Vagina (tissue), 2 donors: ENCODE measurements at regions not wholly inside any gene's neighbourhood (a gene's known extent, or its start where the extent isn't known, plus 50 kb on each side); places are given as distances from the start of the nearest gene placed in this dataset.
A peak's percentile ranks its signal among the peaks of the same experiment; 100 is the strongest.

Experiments used
- DNase-seq, 2 donors: peaks; one replicate each; pipeline ENCODE4 v3.0.0-alpha.2; 2017; ENCODE audit errors: extremely low spot score in 2 of 2
- H3K27ac ChIP-seq: fragments of 200-600 bp; sonication (generic); one replicate; pipeline ENCODE4 v1.5.1; 2019
- H3K27me3 ChIP-seq: fragments of 200-600 bp; sonication (generic); one replicate; pipeline ENCODE4 v1.5.1; 2019
- H3K36me3 ChIP-seq, 2 donors: fragments of 200-600 bp; sonication (generic); one replicate each; pipeline ENCODE4 v1.5.1; 2017 to 2019
- H3K4me1 ChIP-seq: fragments of 200-600 bp; sonication (generic); one replicate; pipeline ENCODE4 v1.5.1; 2019
- H3K4me3 ChIP-seq, 2 donors: fragments of 200-600 bp; sonication (generic); 1 replicate in 1 of 2; 2 replicates in 1 of 2; pipeline ENCODE4 v1.5.1; 2016 to 2019
- H3K9me3 ChIP-seq: fragments of 200-600 bp; sonication (generic); one replicate; pipeline ENCODE4 v1.5.1; 2019
- POLR2A ChIP-seq, 2 donors: fragments of 450-650 bp; IDR thresholded peaks; one replicate each; pipeline ENCODE4 v1.6.1; 2017; ENCODE audit warnings: antibody characterized with exemption in 2 of 2, mild to moderate bottlenecking in 2 of 2, moderate library complexity in 2 of 2
- POLR2AphosphoS5 ChIP-seq, 2 donors: sonication (generic); formaldehyde crosslinking; IDR thresholded peaks; one replicate each; pipeline ENCODE4 v1.9.0; 2017; ENCODE audit warnings: antibody characterized with exemption in 2 of 2, mild to moderate bottlenecking in 2 of 2, low read depth in 1 of 2; ENCODE audit not compliant: insufficient read depth in 1 of 2
- intact Hi-C: fragments of 100-400 bp; cut with DNase I; formaldehyde crosslinking; loops from one replicate; pipeline ENCODE4 v1.15.1; 2023
- TF ChIP-seq, protein P1 (sequence below), 3 experiments: fragments of 450-650 bp in 2 of 3; fragments of 200-600 bp in 1 of 3; sonication (generic) in 1 of 3; IDR thresholded peaks; one replicate each; pipeline ENCODE4 v1.5.1; 2017 to 2019; ENCODE audit warnings: antibody characterized with exemption in 3 of 3, mild to moderate bottlenecking in 2 of 3, moderate library complexity in 2 of 3

DNA sequence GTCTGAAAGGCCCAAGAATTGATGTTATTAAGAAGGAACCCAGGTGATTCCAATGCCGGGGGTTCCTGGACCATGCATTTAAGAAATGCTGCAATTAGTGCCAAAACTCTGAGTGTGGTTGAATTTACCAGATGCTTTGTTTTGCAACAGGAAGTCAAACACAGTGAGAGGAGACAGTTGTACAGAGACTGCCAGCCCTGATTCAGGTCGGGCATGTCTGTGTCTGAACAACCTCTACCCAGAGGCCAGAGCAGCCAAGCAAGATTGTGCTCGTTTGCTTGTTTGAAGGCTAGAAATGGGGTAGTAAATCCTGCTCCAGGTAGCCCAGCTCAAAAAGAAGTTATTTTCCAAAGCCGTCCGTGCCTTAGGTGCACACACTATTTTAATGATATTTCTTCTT is 412.4 kb upstream of the ERCC4 start:
- intact Hi-C loops, result no loop called here
- Histone ChIP-seq H3K9me3 (no peaks in the 10 kb centered on the region), H3K27me3 (no peaks in the 10 kb centered on the region), H3K36me3 (no peaks in the 10 kb centered on the region), H3K4me1 (no peaks in the 10 kb centered on the region), H3K4me3 (no peak overlapping the region), H3K27ac (no peak overlapping the region)
- TF ChIP-seq POLR2A (IDR thresholded peaks at IDR 0.05), result no peak
- TF ChIP-seq, protein P1, sequence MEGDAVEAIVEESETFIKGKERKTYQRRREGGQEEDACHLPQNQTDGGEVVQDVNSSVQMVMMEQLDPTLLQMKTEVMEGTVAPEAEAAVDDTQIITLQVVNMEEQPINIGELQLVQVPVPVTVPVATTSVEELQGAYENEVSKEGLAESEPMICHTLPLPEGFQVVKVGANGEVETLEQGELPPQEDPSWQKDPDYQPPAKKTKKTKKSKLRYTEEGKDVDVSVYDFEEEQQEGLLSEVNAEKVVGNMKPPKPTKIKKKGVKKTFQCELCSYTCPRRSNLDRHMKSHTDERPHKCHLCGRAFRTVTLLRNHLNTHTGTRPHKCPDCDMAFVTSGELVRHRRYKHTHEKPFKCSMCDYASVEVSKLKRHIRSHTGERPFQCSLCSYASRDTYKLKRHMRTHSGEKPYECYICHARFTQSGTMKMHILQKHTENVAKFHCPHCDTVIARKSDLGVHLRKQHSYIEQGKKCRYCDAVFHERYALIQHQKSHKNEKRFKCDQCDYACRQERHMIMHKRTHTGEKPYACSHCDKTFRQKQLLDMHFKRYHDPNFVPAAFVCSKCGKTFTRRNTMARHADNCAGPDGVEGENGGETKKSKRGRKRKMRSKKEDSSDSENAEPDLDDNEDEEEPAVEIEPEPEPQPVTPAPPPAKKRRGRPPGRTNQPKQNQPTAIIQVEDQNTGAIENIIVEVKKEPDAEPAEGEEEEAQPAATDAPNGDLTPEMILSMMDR (IDR thresholded peaks at IDR 0.05), result no peak
- TF ChIP-seq POLR2AphosphoS5 (IDR thresholded peaks at IDR 0.05; ENCODE audit: insufficient read depth in 1 of 2, low read depth in 1 of 2), result peak in 1 of 2 donors; percentile 11
- no peak for DNase-seq

DNA sequence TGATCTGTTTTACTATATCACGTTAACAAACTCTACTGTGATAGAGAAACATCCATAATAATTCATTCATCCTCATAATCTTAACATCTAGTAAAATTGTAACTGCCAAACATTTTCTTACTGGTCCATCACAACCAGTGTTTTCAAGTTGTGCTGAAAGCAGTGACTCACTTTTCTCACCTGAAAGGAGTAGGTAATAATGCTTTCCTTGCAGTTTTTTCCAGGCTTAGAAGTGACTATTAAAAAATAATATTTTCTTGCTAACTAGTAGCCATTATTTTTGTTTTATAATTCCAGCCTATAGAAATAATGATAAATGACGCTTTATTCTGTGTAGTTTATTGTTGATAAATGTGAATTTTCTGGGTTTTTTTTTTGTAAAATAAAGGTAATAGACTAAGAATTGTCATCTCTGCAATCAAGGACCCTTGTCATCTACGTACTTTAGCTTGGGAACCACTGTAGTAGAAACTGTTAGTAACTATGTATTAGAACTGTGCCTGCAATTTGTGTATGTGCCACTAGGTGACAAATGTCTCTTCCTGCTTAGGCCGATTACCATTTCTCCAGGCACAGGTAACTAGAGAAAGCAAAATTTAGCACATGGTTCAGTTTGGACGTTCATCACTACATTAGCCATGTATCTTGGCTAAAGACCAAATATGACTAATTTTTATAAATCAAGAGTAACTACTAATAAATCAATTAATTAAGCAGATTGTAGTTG is 409.4 kb upstream of the ERCC4 start:
- Histone ChIP-seq H3K9me3 (no peaks in the 10 kb centered on the region), H3K4me3 (no peak overlapping the region), H3K27ac (no peak overlapping the region), H3K4me1 (no peaks in the 10 kb centered on the region), H3K27me3 (no peaks in the 10 kb centered on the region), H3K36me3 (no peaks in the 10 kb centered on the region)
- intact Hi-C loops, result no loop called here
- TF ChIP-seq POLR2A (IDR thresholded peaks at IDR 0.05) (no peak), POLR2AphosphoS5 (IDR thresholded peaks at IDR 0.05; ENCODE audit: insufficient read depth in 1 of 2, low read depth in 1 of 2) (no peak)
- DNase-seq, result no peak

DNA sequence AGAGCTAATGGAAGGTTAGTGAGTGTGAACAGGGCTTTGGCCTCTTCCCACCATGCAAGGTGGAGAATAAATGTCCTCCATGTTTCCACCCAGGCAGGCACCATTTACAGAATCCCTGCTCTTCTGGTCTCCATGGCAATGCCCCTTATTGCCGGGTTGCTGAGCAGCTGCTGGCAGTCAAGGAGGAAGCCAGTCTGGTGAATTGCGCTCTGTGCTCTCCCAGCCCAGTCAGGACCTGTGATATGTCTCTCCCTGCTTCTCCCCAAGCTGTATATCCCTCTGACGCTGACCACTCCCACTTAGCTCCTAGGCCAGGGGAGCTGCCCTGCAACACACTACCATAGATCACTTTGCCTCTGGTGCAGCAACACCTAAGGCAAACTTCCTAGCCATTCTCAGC is 402.1 kb upstream of the ERCC4 start:
- H3K36me3 ChIP-seq, result no peaks in the 10 kb centered on the region
- no peak overlapping the region for H3K27ac ChIP-seq
- no peak for DNase-seq
- H3K27me3 ChIP-seq, result no peaks in the 10 kb centered on the region
- H3K4me1 ChIP-seq, result no peaks in the 10 kb centered on the region
- H3K4me3 ChIP-seq, result no peak overlapping the region
- TF ChIP-seq POLR2AphosphoS5 (IDR thresholded peaks at IDR 0.05; ENCODE audit: insufficient read depth in 1 of 2, low read depth in 1 of 2), result no peak
- TF ChIP-seq POLR2A (IDR thresholded peaks at IDR 0.05), result no peak
- TF ChIP-seq, protein P1 (IDR thresholded peaks at IDR 0.05), result no peak
- H3K9me3 ChIP-seq, result no peaks in the 10 kb centered on the region
- intact Hi-C loops, result no loop called here

DNA sequence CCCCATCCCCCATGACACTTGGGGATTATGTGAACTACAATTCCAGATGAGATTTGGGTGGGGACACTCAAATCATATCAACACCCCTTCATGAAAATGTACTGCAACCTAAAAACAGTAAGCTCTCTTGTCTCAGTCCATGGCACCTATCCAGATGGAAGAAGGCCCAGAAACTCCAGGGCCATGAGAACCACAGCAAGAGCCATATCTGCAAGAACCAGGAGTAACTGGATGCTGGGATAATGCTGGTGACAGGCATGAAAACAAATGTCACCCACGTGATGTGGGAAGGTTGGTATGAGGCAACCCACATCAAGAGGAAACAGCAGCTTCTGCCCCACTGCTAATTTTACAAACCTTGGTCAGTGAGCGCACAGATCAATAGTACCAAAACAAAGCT is 400.1 kb upstream of the ERCC4 start:
- Histone ChIP-seq H3K27me3 (no peaks in the 10 kb centered on the region), H3K4me3 (no peak overlapping the region), H3K36me3 (no peaks in the 10 kb centered on the region), H3K9me3 (no peaks in the 10 kb centered on the region), H3K4me1 (no peaks in the 10 kb centered on the region), H3K27ac (no peak overlapping the region)
- DNase-seq, result no peak
- TF ChIP-seq, protein P1 (IDR thresholded peaks at IDR 0.05), result no peak
- TF ChIP-seq POLR2A (IDR thresholded peaks at IDR 0.05), result no peak
- no peak for TF ChIP-seq POLR2AphosphoS5 (IDR thresholded peaks at IDR 0.05; ENCODE audit: insufficient read depth in 1 of 2, low read depth in 1 of 2)
- intact Hi-C loops, result no loop called here

DNA sequence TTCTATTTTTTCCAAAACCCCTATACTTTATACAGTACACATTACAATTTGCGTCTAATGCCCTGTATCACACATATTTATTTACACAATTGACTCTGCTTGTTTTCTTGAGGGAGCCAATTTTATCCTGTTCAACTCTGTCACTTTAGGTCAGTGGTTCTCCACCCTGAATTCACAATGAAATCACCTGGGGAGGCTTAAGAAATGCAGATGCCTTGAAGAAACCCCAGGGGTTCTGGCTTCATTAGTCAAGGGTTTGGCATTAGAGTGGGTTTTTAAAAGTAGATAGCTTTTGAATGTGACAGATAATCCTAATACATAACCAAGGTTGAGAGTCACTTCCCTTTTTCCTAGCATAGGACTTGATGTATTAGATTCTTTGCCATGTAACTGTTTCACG is 398.6 kb upstream of the ERCC4 start:
- Histone ChIP-seq H3K36me3 (no peaks in the 10 kb centered on the region), H3K4me3 (no peak overlapping the region), H3K27me3 (no peaks in the 10 kb centered on the region), H3K9me3 (no peaks in the 10 kb centered on the region), H3K27ac (no peak overlapping the region), H3K4me1 (no peaks in the 10 kb centered on the region)
- TF ChIP-seq POLR2AphosphoS5 (IDR thresholded peaks at IDR 0.05; ENCODE audit: insufficient read depth in 1 of 2, low read depth in 1 of 2) (no peak), POLR2A (IDR thresholded peaks at IDR 0.05) (no peak)
- TF ChIP-seq, protein P1 (IDR thresholded peaks at IDR 0.05), result no peak
- no peak for DNase-seq
- intact Hi-C loops, result no loop called here
